HepG2 (cell line): ENCODE measurements at regions not wholly inside any gene's neighbourhood (a gene's known extent, or its start where the extent isn't known, plus 50 kb on each side); places are given as distances from the start of the nearest gene placed in this dataset.
A peak's percentile ranks its signal among the peaks of the same experiment; 100 is the strongest.

Experiments
- BCL3 ChIP-seq: sonication (generic); formaldehyde crosslinking; IDR thresholded peaks from 2 replicates; pipeline ENCODE4 v1.5.1; 2020; ENCODE audit warnings: mild to moderate bottlenecking, missing genetic modification reagents, moderate library complexity
- FOXA3 ChIP-seq: IDR thresholded peaks from 2 replicates; pipeline ENCODE4 v1.6.1; 2016; ENCODE audit warnings: missing genetic modification reagents, missing compliant biosample characterization
- GABPB1 ChIP-seq: IDR thresholded peaks from 2 replicates; pipeline ENCODE4 v1.6.1; 2016; ENCODE audit warnings: mild to moderate bottlenecking, missing genetic modification reagents, moderate library complexity, missing compliant biosample characterization
- GATAD2A ChIP-seq: IDR thresholded peaks from 2 replicates; pipeline ENCODE4 v1.6.1; 2016
- MIER3 ChIP-seq: IDR thresholded peaks from 2 replicates; pipeline ENCODE4 v1.6.1; 2016; ENCODE audit warnings: missing compliant biosample characterization, borderline replicate concordance
- MTF2 ChIP-seq: sonication (generic); formaldehyde crosslinking; IDR thresholded peaks from 2 replicates; pipeline ENCODE4 v1.5.0; 2020; ENCODE audit warnings: missing genetic modification reagents, borderline replicate concordance
- NCOA1 ChIP-seq: sonication (generic); formaldehyde crosslinking; IDR thresholded peaks from 2 replicates; pipeline ENCODE4 v1.9.0; 2021; ENCODE audit warnings: missing genetic modification reagents
- PCBP2 ChIP-seq: fragments of 200-400 bp; formaldehyde crosslinking; optimal IDR thresholded peaks from 2 replicates; pipeline ENCODE3; 2018; ENCODE audit warnings: low read length, low read depth; ENCODE audit not compliant: poor library complexity, severe bottlenecking
- POLR2AphosphoS5 ChIP-seq: IDR thresholded peaks from 2 replicates; pipeline ENCODE4 v1.6.1; 2012; ENCODE audit warnings: low read depth, low read length
- PRPF4 ChIP-seq: fragments of 200-400 bp; formaldehyde crosslinking; IDR thresholded peaks from 2 replicates; pipeline ENCODE4 v1.6.1; 2016; ENCODE audit warnings: low read length, low read depth; ENCODE audit not compliant: poor library complexity, severe bottlenecking
- SMC3 ChIP-seq: IDR thresholded peaks from 2 replicates; pipeline ENCODE4 v1.6.1; 2011; ENCODE audit warnings: low read length, improper control_type of control experiment
- SP4 ChIP-seq: sonication (generic); formaldehyde crosslinking; IDR thresholded peaks from 2 replicates; pipeline ENCODE4 v1.8.1; 2023; ENCODE audit warnings: mild to moderate bottlenecking, missing genetic modification reagents
- ZNF329 ChIP-seq: sonication (generic); formaldehyde crosslinking; IDR thresholded peaks from 2 replicates; pipeline ENCODE4 v1.9.0; 2021; ENCODE audit warnings: low read depth, mild to moderate bottlenecking, missing genetic modification reagents
- ZNF446 ChIP-seq: sonication (generic); formaldehyde crosslinking; IDR thresholded peaks from 2 replicates; pipeline ENCODE4 v1.5.0; 2020; ENCODE audit warnings: mild to moderate bottlenecking, missing genetic modification reagents
- ZNF496 ChIP-seq: sonication (generic); formaldehyde crosslinking; IDR thresholded peaks from 2 replicates; pipeline ENCODE4 v1.8.1; 2023; ENCODE audit warnings: mild to moderate bottlenecking, moderate library complexity, missing genetic modification reagents; ENCODE audit not compliant: insufficient replicate concordance
- ZNF616 ChIP-seq: sonication (generic); formaldehyde crosslinking; IDR thresholded peaks from 2 replicates; pipeline ENCODE4 v1.5.0; 2020; ENCODE audit warnings: low read depth, mild to moderate bottlenecking, missing genetic modification reagents
- ZNF678 ChIP-seq: sonication (generic); formaldehyde crosslinking; IDR thresholded peaks from 2 replicates; pipeline ENCODE4 v1.4.0; 2020; ENCODE audit warnings: mild to moderate bottlenecking, missing genetic modification reagents
- TF ChIP-seq, protein P1 (sequence below): sonication (generic); formaldehyde crosslinking; IDR thresholded peaks from 2 replicates; pipeline ENCODE4 v1.5.0; 2020; ENCODE audit warnings: mild to moderate bottlenecking, missing genetic modification reagents
- TF ChIP-seq, protein P2 (sequence below): sonication (generic); formaldehyde crosslinking; IDR thresholded peaks from 2 replicates; pipeline ENCODE4 v1.4.0; 2020; ENCODE audit warnings: missing genetic modification reagents
- TF ChIP-seq, protein P3 (sequence below): sonication (generic); formaldehyde crosslinking; IDR thresholded peaks from 2 replicates; pipeline ENCODE4 v1.4.0; 2020; ENCODE audit warnings: missing genetic modification reagents; ENCODE audit errors: not compliant biosample characterization
- TF ChIP-seq, protein P4 (sequence below): sonication (generic); formaldehyde crosslinking; IDR thresholded peaks from 2 replicates; pipeline ENCODE4; 2020; ENCODE audit warnings: missing genetic modification reagents, mild to moderate bottlenecking, borderline replicate concordance

DNA sequence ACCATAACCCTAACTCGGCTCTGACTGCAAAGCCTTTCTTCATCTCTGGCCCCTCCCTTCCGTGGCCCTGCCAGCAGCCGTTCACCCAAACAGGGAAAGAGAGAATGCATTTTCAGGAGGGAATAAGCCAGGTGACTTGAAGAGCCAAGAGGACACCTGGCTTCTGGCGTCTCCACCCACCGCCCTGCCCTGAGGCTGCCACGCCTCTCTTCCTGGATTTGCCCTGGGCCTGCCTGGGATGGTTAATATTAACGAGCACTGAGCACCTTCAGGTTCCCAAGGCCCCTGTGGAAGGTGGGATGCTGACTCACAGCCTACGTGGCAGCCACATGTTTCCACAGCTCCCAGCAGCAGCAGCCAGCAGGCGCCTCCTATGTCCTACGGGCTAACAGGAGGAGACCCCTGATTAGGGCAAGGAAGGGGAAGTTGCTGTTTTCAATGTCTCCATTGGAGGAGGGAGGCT lies 138.0 kb upstream of the RREB1 start (continued):
- TF ChIP-seq, protein P1, sequence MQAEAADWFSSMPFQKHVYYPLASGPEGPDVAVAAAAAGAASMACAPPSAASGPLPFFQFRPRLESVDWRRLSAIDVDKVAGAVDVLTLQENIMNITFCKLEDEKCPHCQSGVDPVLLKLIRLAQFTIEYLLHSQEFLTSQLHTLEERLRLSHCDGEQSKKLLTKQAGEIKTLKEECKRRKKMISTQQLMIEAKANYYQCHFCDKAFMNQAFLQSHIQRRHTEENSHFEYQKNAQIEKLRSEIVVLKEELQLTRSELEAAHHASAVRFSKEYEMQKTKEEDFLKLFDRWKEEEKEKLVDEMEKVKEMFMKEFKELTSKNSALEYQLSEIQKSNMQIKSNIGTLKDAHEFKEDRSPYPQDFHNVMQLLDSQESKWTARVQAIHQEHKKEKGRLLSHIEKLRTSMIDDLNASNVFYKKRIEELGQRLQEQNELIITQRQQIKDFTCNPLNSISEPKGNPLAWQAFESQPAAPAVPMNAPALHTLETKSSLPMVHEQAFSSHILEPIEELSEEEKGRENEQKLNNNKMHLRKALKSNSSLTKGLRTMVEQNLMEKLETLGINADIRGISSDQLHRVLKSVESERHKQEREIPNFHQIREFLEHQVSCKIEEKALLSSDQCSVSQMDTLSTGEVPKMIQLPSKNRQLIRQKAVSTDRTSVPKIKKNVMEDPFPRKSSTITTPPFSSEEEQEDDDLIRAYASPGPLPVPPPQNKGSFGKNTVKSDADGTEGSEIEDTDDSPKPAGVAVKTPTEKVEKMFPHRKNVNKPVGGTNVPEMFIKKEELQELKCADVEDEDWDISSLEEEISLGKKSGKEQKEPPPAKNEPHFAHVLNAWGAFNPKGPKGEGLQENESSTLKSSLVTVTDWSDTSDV (CRISPR knock-in tag): no peak
- TF ChIP-seq, protein P2, sequence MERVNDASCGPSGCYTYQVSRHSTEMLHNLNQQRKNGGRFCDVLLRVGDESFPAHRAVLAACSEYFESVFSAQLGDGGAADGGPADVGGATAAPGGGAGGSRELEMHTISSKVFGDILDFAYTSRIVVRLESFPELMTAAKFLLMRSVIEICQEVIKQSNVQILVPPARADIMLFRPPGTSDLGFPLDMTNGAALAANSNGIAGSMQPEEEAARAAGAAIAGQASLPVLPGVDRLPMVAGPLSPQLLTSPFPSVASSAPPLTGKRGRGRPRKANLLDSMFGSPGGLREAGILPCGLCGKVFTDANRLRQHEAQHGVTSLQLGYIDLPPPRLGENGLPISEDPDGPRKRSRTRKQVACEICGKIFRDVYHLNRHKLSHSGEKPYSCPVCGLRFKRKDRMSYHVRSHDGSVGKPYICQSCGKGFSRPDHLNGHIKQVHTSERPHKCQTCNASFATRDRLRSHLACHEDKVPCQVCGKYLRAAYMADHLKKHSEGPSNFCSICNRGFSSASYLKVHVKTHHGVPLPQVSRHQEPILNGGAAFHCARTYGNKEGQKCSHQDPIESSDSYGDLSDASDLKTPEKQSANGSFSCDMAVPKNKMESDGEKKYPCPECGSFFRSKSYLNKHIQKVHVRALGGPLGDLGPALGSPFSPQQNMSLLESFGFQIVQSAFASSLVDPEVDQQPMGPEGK (CRISPR knock-in tag): no peak
- TF ChIP-seq MTF2 (CRISPR knock-in tag): no peak
- TF ChIP-seq NCOA1 (CRISPR knock-in tag): no peak
- no peak for TF ChIP-seq BCL3
- peak; percentile 42; the same call in 1 of the 2 replicates for TF ChIP-seq SP4 (CRISPR knock-in tag)
- no peak for TF ChIP-seq ZNF496 (CRISPR knock-in tag)
- peak; percentile 35; the same call in 1 of the 2 replicates for TF ChIP-seq MIER3 (CRISPR knock-in tag)
- TF ChIP-seq, protein P3, sequence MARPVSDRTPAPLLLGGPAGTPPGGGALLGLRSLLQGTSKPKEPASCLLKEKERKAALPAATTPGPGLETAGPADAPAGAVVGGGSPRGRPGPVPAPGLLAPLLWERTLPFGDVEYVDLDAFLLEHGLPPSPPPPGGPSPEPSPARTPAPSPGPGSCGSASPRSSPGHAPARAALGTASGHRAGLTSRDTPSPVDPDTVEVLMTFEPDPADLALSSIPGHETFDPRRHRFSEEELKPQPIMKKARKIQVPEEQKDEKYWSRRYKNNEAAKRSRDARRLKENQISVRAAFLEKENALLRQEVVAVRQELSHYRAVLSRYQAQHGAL: no peak
- TF ChIP-seq FOXA3 (CRISPR knock-in tag): 0 out of 2 replicates have a peak, but pooled peaks have one; percentile 15
- TF ChIP-seq PRPF4: no peak
- no peak for TF ChIP-seq ZNF616
- TF ChIP-seq, protein P4, sequence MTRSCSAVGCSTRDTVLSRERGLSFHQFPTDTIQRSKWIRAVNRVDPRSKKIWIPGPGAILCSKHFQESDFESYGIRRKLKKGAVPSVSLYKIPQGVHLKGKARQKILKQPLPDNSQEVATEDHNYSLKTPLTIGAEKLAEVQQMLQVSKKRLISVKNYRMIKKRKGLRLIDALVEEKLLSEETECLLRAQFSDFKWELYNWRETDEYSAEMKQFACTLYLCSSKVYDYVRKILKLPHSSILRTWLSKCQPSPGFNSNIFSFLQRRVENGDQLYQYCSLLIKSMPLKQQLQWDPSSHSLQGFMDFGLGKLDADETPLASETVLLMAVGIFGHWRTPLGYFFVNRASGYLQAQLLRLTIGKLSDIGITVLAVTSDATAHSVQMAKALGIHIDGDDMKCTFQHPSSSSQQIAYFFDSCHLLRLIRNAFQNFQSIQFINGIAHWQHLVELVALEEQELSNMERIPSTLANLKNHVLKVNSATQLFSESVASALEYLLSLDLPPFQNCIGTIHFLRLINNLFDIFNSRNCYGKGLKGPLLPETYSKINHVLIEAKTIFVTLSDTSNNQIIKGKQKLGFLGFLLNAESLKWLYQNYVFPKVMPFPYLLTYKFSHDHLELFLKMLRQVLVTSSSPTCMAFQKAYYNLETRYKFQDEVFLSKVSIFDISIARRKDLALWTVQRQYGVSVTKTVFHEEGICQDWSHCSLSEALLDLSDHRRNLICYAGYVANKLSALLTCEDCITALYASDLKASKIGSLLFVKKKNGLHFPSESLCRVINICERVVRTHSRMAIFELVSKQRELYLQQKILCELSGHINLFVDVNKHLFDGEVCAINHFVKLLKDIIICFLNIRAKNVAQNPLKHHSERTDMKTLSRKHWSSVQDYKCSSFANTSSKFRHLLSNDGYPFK (CRISPR knock-in tag): peak; percentile 68; the same call in 1 of the 2 replicates
- peak; percentile 52 for TF ChIP-seq GATAD2A (CRISPR knock-in tag)
- TF ChIP-seq POLR2AphosphoS5: no peak
- no peak for TF ChIP-seq ZNF329 (CRISPR knock-in tag)
- peak; percentile 35; the same call in 1 of the 2 replicates for TF ChIP-seq GABPB1
- TF ChIP-seq ZNF446: no peak
- TF ChIP-seq SMC3: no peak
- TF ChIP-seq PCBP2: no peak
- no peak for TF ChIP-seq ZNF678 (CRISPR knock-in tag)
